OCI-LY7 (cell line): ENCODE measurements at regions not wholly inside any gene's neighbourhood (a gene's known extent, or its start where the extent isn't known, plus 50 kb on each side); places are given as distances from the start of the nearest gene placed in this dataset.

ENCODE experiments used
- BruUV-seq: library from RNA; stranded (reverse); fragments of 400-500 nt; replicated peaks from 2 replicates; lab custom pipeline; 2021; lab: Mats Ljungman, UMichigan
- CTCF ChIA-PET: fragments of 300-600 bp; sonication (Branson Sonifier 250); formaldehyde crosslinking; loops from one replicate; lab custom pipeline; 2022; ENCODE audit warnings: antibody characterized with exemption; ENCODE audit not compliant: unreplicated experiment; lab: Charles Lee
- POLR2A ChIA-PET: fragments of 300-600 bp; sonication (Branson Sonifier 250); formaldehyde crosslinking; loops from one replicate; lab custom pipeline; 2022; ENCODE audit warnings: antibody characterized with exemption; lab: Charles Lee
- DNase-seq: peaks from one replicate; pipeline ENCODE4 v3.0.0-alpha.2; 2015; ENCODE audit warnings: low spot score
- H2AFZ ChIP-seq: fragments of 200-600 bp; sonication (generic), shearing (Covaris generic); 2 replicates; pipeline ENCODE4 v1.6.1; 2014; ENCODE audit warnings: mild to moderate bottlenecking, antibody characterized with exemption, low read length, moderate library complexity
- H3K27ac ChIP-seq: fragments of 200-600 bp; sonication (generic); 2 replicates; pipeline ENCODE4 v1.5.1; 2014; ENCODE audit warnings: mixed run types, low read depth, mild to moderate bottlenecking, moderate library complexity, low read length, inconsistent platforms; ENCODE audit not compliant: poor library complexity, severe bottlenecking
- H3K36me3 ChIP-seq: fragments of 200-600 bp; sonication (generic); 2 replicates; pipeline ENCODE4 v1.6.1; 2014; ENCODE audit warnings: mild to moderate bottlenecking, antibody characterized with exemption, low read length, moderate library complexity, mixed read lengths; ENCODE audit not compliant: insufficient read depth
- H3K4me1 ChIP-seq: fragments of 200-600 bp; sonication (generic); 2 replicates; pipeline ENCODE4 v1.5.1; 2014; ENCODE audit warnings: mild to moderate bottlenecking, low read length; ENCODE audit not compliant: insufficient read depth, poor library complexity, severe bottlenecking
- H3K4me2 ChIP-seq: fragments of 200-600 bp; sonication (generic); 2 replicates; pipeline ENCODE4 v1.6.1; 2014; ENCODE audit warnings: mild to moderate bottlenecking, low read length
- H3K4me3 ChIP-seq: fragments of 200-600 bp; sonication (generic); 2 replicates; pipeline ENCODE4 v1.5.1; 2014; ENCODE audit warnings: mild to moderate bottlenecking, low read depth, low read length; ENCODE audit not compliant: poor library complexity, severe bottlenecking
- H3K79me2 ChIP-seq: fragments of 200-600 bp; sonication (generic); 2 replicates; pipeline ENCODE4 v1.6.1; 2016; ENCODE audit warnings: low read depth, mild to moderate bottlenecking, low read length, moderate library complexity, mixed read lengths; ENCODE audit not compliant: insufficient read depth
- H3K9me2 ChIP-seq: fragments of 200-600 bp; sonication (generic); 2 replicates; pipeline ENCODE4 v1.6.1; 2016; ENCODE audit warnings: mild to moderate bottlenecking, low read length, mixed read lengths; ENCODE audit not compliant: insufficient read depth
- H3K9me3 ChIP-seq: fragments of 200-600 bp; sonication (generic); 2 replicates; pipeline ENCODE4 v1.6.1; 2014; ENCODE audit warnings: mild to moderate bottlenecking, mixed run types, low read length, mixed read lengths
- H4K20me1 ChIP-seq: fragments of 200-600 bp; sonication (generic); 2 replicates; pipeline ENCODE4 v1.6.1; 2014; ENCODE audit warnings: mild to moderate bottlenecking, antibody characterized with exemption, low read length, moderate library complexity, mixed read lengths; ENCODE audit not compliant: insufficient read depth
- CTCF ChIP-seq: fragments of 200-600 bp; sonication (generic); conservative IDR thresholded peaks from 2 replicates; pipeline ENCODE4 v1.5.1; 2014; ENCODE audit warnings: mild to moderate bottlenecking, antibody characterized with exemption, low read length, moderate library complexity, mixed read lengths
- EZH2phosphoT487 ChIP-seq: fragments of 200-600 bp; sonication (generic); IDR thresholded peaks from 2 replicates; pipeline ENCODE4 v1.6.1; 2018; ENCODE audit warnings: low read depth, borderline replicate concordance, mild to moderate bottlenecking, mixed run types, antibody characterized with exemption, low read length, moderate library complexity, mixed read lengths
- intact Hi-C: fragments of 100-400 bp; cut with micrococcal nuclease; formaldehyde crosslinking; loops from one replicate; pipeline ENCODE4 v1.10.0; 2022; ENCODE audit not compliant: unreplicated experiment

DNA sequence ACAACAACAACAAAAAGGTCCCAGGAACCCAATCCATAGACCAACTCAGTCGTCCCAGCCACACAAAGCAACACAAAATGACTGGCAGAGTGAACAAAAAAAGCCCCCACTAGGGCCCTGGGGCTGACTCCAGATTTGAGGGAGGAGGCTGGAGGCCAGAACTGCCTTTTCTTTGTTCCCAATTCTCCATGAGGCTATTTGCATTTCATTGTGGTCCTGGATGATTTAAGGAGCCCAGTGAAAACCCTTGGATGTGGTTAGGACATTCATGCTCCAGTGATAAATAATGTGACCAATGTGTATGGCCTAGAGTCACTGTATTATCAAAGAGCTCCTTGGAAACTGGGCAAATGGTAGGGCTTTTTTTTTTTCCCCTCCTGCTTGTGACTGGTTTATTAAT is 192.9 kb downstream of the NUAK1 start:
- ChIA-PET CTCF (no interaction called here), POLR2A (no interaction called here)
- no TSS peak for BruUV-seq
- H4K20me1 ChIP-seq: no peaks in the 10 kb centered on the region
- H3K27ac ChIP-seq: no peak overlapping the region
- no peak overlapping the region for H3K4me3 ChIP-seq
- H3K9me2 ChIP-seq: no peaks in the 10 kb centered on the region
- H3K79me2 ChIP-seq: no peaks in the 10 kb centered on the region
- H3K4me2 ChIP-seq: no peak overlapping the region
- DNase-seq: no peak
- H3K36me3 ChIP-seq: no peaks in the 10 kb centered on the region
- intact Hi-C loops: no loop called here
- H3K4me1 ChIP-seq: no peaks in the 10 kb centered on the region
- no peaks in the 10 kb centered on the region for H3K9me3 ChIP-seq
- H2AFZ ChIP-seq: no peak overlapping the region
- TF ChIP-seq EZH2phosphoT487 (no peak), CTCF (no peak)

DNA sequence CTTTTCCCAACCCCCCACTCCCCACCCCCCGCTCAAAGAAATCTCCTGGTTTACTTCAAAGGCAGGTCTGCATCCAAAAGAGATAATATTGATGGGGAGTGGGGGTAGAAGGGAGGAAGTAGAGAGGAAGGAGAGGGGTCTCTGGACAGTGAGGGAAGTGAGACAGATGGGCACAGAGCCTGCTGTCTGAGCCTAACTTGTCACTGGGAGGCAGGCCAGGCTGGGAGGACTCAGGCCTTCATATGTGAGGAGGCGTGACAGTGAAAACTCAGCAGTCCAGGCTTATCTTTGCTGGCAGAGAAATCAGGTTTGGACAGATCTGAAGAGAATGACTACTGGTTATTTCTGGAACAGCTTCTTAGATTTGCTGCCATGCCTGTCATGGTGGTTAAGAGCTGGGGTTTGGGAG is 192.3 kb downstream of the NUAK1 start:
- H3K9me3 ChIP-seq: no peaks in the 10 kb centered on the region
- no peak for DNase-seq
- no peak overlapping the region for H3K27ac ChIP-seq
- intact Hi-C loops: no loop called here
- no TSS peak for BruUV-seq
- ChIA-PET CTCF (no interaction called here), POLR2A (no interaction called here)
- H4K20me1 ChIP-seq: no peaks in the 10 kb centered on the region
- H3K36me3 ChIP-seq: no peaks in the 10 kb centered on the region
- H2AFZ ChIP-seq: no peak overlapping the region
- H3K4me2 ChIP-seq: no peak overlapping the region
- no peaks in the 10 kb centered on the region for H3K9me2 ChIP-seq
- no peaks in the 10 kb centered on the region for H3K79me2 ChIP-seq
- TF ChIP-seq EZH2phosphoT487 (no peak), CTCF (no peak)
- H3K4me3 ChIP-seq: no peak overlapping the region
- no peaks in the 10 kb centered on the region for H3K4me1 ChIP-seq

GRCh38 chr12:105947906-105948305 is 190.8 kb downstream of the NUAK1 start:
- TF ChIP-seq EZH2phosphoT487: no peak
- no peak for TF ChIP-seq CTCF
- POLR2A ChIA-PET: no interaction called here
- Histone ChIP-seq H3K4me1 (no peaks in the 10 kb centered on the region), H3K36me3 (no peaks in the 10 kb centered on the region), H3K27ac (no peak overlapping the region), H3K4me2 (no peak overlapping the region), H3K79me2 (no peaks in the 10 kb centered on the region), H3K9me2 (no peaks in the 10 kb centered on the region), H3K4me3 (no peak overlapping the region), H3K9me3 (no peaks in the 10 kb centered on the region), H2AFZ (no peak overlapping the region), H4K20me1 (no peaks in the 10 kb centered on the region)
- intact Hi-C loops: no loop called here
- CTCF ChIA-PET: no interaction called here
- DNase-seq: no peak
- no TSS peak for BruUV-seq
